SKM-1 treated with dmso at 0.1 percent for 144 hours (cell line): ENCODE measurements at regions not wholly inside any gene's neighbourhood (a gene's known extent, or its start where the extent isn't known, plus 50 kb on each side); places are given as distances from the start of the nearest gene placed in this dataset.

Experiments used
- DNase-seq: peaks from one replicate; lab custom pipeline; 2025; ENCODE audit not compliant: unreplicated experiment; lab: John Stamatoyannopoulos, UW

DNA sequence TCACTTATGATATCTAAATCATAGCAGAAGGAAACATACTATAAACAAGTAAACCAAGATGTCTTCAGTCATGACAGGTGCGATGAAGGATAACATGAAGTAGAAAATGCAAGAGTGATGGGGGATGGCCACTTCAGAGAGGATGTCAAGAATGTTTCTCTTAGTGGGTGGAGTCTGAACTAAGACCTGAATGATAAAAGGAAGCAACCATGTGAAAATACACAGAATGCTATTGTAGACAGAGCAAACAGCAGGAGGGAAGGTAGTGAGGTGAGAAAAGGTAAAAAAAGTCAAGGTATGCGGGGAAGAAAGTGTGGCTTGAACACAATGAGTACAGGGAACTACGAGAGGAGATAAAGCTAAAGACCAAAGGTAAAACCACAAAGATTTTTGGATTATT, 341.6 kb downstream of the FBXO15 start:
- DNase-seq: no peak

DNA sequence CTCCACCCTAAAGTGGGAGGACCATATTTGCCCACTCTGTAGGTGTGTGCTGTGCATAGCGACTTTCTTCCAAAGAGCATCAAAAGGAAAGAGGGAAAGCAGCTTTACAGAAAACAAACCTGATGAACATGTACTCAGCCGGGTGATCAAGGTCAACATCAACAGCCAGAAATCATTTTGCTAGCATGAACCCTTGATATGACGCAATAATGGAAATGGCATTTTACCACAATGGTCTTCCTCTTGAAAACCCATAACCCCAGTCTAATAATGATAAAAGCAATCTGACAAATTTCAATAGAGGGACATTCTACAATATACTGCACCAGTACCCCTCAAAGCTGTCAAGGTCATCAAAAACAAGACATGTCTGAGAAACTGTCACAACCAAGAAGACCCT, 350.2 kb downstream of the FBXO15 start:
- DNase-seq: no peak

DNA sequence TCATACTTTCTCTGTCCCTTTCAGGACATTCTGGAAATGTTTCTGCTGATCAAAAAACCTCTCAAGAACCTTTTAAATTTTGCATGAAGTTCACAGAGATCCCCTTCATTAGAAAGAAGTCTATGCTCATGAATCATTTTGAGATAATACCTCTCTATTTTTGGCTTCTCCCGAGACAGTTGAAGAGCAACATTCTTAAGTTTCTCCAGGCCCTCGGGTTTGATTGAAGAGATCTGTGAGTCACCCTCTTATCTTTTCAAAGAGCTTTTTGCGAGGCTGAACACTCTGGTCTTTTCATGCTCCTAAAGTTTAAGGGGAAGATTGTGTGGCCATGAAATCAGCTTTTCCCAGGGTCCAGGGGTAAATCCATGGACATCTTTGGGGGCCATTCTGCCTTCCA, 354.2 kb downstream of the FBXO15 start:
- DNase-seq: no peak

DNA sequence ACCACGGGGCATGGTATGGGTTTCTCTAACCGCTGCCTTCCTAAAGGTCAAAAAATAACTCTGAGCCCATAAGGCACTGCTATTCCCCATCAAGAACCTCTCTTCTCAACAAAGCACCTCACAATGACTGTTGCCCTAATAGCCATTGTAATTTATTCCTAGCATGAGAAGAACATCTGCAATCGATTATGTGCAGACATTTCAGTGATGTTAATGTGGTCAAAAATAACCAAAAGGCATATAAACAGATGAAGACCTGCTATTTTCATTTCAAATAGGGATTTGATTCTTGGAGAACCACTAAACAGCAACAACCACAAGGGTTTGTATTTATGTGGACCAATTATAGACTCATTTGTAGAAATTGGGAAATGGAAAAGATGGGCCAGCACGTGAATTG, 356.6 kb downstream of the FBXO15 start:
- DNase-seq: no peak

DNA sequence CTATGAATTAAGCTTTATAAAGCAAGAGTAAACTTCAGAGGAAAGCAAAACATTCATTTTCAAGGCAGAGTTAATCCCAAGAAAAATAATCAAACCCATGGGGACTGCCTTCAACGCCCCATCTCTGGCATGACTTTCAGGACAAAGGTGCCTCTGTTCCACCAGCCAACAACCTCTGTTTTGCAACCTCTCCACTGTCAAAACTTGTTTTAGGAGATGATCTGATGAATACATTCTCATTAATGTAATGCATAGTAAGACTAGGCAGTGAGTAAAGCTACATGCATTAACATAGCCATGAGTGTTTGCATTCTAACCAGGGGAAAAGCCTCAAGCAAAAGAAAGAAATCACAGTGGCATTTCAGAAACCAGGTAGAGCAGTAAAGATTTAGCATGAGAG, 357.0 kb downstream of the FBXO15 start:
- no peak for DNase-seq

DNA sequence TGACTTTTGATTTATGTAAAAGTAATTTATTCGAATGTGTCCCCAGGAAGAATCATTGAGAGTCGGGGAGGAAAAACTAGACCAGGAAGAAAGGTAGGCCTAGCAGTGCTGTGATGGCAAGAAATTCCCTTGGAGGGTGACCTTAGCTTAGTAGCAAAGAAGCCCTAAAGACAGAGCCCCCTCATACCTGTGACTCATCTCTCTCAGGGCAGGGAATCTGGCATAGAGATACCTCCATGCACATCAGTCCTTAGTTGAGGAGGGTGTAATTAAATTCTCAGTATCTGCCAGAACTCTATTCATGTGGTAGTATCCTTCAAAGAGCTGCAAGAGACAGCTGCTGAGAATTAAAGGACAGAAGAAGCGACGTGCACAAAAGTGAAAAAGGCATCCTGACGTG, 360.3 kb downstream of the FBXO15 start:
- DNase-seq: no peak

DNA sequence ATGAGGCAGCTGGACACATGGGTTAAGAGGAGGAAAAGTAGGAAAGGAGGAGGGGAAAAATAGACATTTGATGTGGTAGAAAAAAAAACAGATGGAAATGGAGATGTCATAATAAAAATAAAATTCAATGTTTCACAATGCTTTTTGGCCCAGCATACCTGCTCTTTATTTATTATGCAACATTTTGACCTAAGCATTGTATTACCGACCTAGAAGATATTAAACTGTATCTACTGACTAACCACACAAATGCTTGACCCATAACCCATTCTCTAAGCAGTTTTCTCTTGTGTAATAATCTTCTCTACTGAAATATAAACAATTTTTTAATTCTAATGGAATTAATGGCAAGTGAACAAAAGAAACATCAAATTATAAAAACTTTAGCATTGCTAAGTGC, 362.3 kb downstream of the FBXO15 start:
- DNase-seq: no peak

DNA sequence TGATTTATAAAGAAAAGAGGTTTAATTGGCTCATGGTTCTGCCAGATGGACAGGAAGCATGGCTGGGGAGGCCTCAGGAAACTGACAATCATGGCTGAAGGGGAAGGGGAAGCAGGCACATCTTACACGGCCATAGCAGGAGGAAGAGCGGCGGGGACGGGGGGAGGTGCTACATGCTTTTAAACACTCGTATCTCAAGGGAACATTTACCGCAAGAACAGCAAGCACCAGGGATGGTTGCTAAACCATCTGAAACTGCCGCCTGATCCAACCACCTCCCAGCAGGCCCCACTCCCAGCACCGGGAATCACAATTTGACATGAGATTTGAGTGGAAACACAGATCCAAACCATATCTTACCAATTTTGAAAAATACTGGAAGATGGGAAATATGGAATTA, 362.8 kb downstream of the FBXO15 start:
- DNase-seq: no peak

DNA sequence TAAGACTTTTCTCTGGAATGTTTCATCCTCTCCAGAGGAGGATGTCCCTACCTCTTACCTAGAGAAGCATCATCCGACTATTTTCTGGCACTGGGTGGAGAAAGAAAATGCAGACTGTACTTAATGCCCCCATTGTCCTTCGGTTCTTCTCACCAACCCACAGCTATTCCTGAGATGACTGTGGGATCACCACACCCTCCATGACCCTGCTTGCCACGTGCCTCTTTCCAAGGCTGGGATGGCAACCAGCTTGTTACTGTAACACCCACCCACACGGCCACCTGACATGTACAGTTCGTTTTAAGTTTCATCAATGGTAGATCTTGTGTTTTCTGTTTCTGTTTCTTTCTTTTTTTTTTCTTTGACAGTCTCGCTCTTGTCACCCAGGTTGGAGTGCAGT, 365.2 kb downstream of the FBXO15 start:
- no peak for DNase-seq

DNA sequence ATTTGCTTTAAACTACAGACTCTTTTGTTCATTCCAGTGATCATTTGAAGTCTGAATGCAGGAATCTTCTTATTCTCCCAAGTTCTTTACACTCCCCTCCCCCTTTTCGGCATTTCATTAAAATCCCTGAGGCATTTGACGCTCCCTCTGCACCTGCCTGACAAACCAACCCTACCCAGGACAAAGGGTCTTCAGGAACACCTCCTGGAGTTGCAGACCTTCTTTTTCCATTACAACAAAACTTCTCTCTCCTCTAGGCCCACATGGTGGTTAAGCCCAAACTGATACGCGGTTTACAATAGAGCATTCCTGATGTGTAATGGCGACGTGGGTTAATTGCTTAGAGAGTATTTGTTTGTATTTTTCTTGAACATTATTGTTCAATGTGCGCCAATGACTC, 367.4 kb downstream of the FBXO15 start:
- DNase-seq: no peak

DNA sequence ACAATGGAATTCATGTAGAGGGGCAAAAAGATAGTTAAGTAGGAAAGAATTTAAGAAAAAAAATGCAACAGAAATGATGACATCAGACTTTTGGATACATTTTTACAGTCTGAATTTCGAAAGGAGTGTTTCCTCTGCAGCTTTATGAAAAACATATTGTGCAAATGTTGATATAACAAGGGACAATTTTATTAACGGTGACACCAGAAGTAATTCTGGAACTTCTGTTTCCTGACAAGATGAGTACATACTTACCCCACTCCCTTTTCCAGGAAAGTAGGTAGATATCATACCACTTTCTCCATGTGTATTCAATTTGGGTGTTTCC, 369.6 kb downstream of the FBXO15 start:
- DNase-seq: no peak

DNA sequence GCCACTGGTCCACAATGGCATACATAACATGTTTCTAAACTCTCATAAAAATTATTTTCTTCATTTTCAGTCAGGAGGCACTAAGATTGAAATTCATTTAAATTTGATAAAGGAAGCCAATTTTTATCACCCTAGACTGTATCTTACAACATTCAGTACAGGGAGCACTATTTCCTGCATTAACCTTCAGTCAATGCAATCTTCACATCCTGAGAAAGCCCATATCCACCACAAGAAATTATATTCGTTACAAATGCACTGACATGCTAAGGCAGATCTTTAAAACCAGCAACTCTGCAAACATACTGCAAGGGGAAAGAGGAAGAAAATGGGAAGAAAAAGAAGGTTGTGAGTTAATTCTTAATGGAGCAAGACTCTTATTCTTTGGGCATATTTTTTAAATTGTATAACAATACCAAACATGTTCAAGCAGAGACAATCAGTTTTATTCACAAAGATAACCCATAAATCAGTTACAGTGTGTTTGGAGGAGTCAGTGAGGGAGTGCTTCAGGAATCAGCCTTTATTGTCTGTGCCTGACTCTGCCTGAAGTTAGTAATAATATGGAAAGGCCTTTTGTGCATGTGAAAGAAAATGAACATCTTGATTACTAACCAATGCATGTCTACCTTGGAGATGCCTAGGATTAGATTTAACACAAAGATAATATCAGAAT, 370.1 kb downstream of the FBXO15 start:
- no peak for DNase-seq

DNA sequence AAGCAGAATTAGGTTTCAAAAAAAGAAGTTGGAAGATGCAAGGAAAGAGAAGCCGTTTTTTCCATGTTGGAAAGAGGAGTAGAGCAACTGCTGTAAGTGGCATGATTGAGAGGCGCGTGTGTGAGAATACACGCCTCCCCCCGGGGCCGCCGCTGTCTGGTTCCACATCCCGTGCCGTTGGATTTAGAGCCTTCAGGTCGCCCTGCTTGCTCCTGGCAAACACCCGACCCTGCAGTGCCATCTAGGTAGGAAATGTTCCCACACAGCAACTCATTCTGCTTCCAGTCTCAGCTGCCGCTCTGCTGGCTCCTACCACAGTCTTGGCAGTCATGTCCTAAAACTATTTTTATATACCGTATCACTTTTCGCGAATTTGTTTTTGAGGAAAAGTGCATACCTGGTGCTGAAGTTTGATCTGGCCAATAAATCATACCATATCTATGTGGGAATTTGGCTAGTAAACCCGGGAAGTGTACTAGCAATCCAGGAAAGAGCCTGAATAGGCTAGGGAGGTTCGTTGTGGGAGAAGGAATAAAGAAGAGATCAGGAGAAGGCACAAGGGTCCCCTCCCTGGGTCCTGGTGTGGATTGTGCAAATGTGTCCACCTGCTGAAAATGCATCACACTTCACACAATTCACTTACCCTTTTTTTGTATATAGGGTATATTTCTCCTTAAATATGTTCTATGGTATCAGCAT, 372.7 kb downstream of the FBXO15 start:
- no peak for DNase-seq

DNA sequence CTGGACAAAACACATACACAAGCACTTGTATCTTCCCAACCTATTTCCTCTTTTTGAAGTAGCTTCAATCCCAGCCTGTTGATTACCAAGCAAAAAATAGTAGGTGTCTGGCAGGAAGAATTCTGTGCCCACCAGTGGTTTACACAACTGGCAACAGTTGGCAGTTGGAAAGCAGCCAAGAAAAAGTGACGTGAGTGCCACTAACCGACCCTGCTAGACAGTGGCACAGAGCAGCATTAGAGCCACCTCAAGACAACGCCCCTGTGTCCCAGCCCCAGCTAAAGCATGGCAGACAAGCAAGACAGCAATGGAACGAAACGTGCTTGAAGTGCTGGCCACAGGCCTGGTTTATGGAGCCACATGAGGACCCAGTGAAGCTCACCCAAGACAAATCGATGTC, 379.6 kb downstream of the FBXO15 start:
- DNase-seq: no peak

DNA sequence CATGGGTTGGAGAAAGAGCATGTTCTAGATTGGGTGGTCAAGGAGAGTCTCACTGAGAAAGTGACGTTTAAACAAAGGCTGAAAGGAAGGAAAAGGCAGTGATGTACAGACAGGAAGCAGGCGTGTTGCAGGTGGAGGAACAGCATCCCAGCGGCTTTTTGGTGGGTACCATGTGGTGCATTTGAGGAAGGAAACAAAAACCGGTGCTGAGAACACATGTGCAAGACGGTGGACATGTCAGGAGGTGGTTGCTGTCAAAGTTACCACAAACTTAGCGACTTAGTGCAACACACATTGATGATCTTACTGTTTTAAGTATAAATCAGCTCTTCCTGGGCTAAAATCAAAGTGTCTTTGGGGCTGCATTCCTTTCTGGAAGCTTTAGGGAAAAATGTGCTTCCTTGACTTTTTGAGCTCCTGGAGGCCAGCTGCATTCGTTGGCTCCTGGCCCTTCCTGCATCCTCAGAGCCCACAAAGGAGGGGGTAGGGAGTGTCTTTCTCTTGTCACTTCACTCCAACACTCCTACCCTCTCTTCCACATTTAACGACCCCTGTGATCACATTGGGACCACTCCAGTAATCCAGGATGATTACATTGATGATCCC, 380.6 kb downstream of the FBXO15 start:
- no peak for DNase-seq

DNA sequence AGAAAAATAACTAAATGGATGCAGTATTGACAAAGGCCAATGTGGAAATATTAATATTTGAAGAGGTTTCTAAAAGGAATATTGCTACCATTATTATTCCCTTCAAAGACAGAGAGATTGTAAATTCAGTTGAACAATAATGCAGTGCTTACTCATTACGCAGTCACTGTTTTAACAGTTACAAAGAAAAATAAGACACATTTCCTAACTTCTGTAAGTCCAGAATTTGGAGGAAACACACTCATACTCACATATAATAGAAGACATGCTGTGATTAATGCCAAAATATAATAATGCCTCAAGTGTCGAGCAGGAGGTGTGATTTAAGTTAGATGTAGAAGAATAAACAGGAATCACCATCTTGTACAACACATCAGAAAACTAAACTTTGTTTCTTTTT, 389.2 kb downstream of the FBXO15 start:
- no peak for DNase-seq

DNA sequence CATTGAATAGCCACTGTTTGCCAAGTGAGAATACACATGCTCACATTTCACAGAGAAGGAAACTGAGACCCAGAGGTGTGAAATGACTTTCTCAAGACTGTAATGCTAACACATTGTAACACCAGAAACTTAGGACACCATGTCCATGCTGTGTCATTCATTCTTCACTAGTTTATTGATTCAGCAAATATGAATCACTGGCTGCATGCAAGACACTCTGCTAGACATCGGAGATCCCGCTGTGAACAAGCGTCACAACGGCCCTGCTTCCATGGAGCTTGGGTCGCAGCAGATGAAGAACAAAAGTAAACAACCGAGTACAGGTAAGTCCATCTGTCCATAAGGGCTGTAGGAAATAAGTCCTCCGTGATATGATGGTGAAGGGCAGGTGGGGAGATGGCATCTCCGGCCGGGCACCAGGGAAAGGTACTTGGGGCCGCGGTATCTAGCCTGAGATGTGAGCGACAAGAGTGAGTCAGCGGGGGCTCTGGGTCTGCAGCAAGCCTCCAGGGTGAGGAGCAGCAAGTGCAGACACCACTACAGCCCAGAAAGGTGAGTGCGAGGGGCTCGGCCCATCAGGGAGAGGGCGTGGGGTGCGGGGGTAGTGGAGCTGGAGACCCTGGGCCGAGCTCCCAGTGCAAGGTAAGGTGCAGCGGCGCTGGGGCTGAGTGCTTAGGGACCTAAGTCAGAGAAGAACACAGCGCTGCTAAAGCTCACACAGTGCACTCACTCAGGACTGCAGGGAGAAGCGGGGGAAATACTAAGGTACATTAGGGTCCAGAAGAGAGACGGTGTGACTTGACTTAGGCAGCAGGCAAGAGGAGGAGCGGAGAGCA, 391.2 kb downstream of the FBXO15 start:
- DNase-seq: no peak

DNA sequence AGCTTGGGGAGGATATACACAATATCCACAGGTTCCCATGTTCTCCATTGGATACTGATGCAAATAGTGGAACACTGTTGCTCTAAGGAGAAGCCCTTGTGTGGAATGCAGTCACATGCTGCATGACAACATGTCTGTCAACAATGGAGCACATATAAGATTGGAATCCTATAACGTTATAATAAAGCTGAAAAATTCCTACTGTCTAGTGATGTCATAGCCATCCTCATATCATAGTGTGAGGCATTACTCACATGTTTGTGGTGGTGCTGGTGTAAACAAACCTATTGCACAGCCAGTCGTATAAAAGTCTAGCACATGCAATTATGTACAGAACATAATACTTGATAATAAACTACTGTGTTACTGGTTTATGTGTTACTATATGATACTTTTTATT, 394.7 kb downstream of the FBXO15 start:
- DNase-seq: no peak

DNA sequence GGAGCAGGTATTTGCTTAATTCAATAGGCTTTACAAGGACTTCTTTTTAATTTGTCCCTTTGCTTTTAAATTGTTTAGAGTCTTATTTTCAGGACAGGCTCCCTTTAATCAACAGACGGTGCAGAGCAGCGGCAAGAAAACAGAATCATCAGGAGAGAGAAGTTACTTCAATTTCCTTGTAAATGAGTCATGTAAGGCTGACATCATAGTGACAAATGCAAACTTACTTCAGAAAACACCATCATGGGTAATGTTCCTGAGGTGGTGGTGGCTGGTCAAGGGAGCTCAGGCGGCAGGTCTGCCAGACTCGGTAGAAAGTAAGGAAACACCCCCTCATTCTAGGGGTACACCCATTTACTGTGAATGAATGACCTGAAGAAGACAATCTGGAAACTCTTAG, 395.1 kb downstream of the FBXO15 start:
- no peak for DNase-seq

DNA sequence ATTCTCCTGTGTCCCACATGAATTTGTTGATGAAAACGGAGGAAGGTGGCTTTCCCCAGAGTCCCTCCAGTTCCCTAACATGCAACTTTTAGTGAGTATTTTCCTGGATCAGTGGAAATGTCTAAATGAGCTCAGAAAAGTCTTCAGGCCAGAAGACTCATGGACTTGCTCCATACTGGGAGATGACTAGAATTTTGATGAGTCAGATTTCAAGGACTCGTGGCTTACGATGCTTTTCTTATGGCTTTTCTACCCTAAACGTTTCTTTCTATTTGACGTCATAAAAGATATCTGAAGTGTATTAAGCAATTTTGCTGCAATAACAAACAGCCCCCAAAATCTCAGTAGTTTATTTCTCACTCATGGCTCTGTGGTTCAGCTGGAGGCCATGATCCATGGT, 397.6 kb downstream of the FBXO15 start:
- no peak for DNase-seq

DNA sequence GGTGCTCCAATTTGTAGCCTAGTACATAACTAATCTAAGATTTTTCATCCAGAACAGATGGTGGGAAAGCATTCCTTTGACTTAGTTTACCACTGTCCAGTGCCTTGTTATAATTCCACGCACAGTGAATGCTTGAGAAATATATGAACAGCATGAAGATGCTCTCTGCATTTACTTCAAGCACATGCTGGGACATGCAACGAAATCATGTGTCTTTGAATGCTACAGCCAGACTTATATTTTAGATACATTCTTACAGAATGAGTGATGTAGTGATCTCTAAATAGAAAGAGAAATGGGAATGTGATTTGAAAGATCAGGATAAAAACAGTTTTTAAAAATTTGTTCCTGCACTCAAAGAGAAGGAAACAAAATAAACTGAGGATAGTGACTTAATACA, 398.3 kb downstream of the FBXO15 start:
- DNase-seq: no peak

DNA sequence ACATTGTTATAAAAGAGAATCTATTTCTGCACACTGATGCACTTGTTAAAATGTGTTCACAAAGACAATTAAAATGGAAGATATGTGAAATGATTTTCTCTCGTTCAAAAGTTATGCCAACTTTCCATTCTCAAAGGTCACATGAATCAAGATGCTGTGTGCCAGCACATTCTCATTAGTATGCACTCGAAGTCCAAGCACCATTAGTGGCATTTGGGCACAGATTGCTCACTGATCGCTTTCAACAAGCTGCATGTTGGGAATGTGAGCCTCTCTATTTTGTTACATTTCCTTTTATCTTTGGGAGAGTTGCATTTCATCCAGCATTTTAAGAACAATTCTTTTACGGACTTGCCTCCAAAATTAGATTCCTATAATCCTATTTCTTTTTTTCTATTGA, 398.9 kb downstream of the FBXO15 start:
- no peak for DNase-seq
